GM18520 (cell line): ENCODE measurements at regions not wholly inside any gene's neighbourhood (a gene's known extent, or its start where the extent isn't known, plus 50 kb on each side); places are given as distances from the start of the nearest gene placed in this dataset.
"Not testable (repeated sequence)": the region's sequence is repeated elsewhere in the genome, so short reads cannot be mapped to it uniquely, and the experiment has no call there.

Source experiments
- ATAC-seq: cut with Tn5 transposase; IDR thresholded peaks from one replicate; pipeline ENCODE4 v1.9.1; 2021; ENCODE audit not compliant: unreplicated experiment

DNA sequence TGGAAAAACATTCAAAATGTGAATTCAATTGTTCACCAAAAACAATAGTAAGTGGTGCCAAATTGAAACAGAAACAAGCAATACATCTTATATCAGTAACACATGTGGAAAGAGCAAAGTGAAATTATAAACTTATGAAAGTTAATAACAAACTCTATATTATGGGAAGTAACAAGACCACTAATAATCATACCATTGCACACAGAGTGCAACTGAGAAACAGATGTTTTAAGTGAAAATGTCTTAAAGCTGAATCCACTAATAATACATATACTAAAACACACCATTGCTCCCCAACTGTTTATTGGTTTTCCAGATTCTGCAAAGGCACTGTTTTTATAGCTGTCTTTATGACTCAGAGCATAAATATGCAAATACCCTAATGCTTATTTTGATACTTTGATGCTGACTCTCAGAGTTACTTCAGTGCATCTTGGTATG lies 292.3 kb downstream of the RFPL4B start:
- ATAC-seq = no peak

DNA sequence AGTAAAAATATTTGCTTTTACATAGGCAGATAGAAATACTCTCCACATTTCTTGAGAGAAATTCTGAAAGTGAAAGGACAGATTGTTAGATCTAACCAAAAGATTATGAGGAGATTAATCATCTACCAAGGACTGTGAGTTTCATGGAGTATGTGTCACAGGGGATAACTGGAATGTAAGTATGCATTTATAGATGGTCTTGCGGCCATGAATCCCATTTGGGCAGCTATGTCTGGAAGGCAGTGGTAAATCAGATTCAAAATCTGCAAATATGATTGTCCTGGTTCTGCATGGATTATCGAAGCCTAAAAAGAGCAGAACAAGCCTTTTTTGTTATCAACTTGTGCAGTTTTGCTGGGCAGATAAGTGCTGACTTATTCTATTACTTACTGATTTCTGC lies 293.8 kb downstream of the RFPL4B start:
- no peak for ATAC-seq

DNA sequence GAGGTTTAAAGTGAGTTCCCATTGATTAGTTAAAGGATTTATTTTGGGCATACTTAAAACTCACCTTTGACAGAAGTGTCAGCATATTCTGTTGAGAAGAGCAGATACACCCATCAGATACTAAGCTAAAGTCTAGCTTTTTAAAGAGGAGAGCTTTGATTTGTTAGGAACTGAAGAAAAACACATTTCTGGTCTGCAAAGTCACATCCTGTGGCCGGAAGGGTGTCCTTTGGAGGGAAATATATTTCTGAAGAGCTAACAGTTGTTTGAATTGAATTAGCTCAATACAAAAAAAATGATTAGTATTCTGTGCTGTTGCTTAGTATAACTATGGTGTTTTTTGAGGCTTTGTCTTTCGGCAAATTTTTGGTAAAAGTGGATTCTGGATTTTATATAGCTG lies 302.7 kb downstream of the RFPL4B start:
- no peak for ATAC-seq

DNA sequence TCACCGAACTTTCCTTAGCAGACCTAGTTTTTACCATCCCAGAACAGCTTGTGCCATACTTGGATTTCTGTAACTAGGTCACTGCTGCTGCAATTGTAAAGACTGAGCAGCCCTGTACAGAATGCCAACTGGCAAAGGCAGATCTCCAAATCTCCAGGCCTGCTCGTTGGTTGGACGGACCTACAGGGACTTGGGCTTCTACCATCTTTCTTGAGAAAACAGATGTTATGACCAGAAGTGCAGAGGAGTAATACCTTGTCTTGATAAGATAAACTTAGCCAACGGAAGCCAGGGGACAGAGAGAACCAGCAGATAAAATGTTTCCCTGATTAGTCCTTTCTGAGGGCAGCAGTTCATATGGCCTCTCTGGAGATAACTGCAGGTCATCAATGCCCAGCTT lies 304.1 kb downstream of the RFPL4B start:
- ATAC-seq = no peak

DNA sequence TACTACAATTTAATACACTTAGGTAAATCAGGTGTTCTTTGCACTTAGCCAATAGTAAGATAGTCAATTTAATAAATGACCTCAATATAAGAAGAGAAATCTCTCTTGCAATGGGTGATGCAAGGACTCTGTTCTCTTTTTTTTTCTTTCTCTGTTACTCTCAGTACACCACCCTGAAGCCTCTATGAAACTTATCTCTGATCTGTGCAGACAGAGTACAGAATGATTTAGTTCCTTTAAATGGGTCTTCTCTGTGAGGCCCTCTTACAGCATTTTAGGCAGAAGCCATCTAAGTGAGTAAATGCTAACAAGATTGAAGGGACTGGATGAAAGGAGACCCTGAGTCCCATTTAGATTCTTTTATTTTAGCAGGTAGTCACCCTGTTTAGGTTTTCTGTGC lies 312.8 kb downstream of the RFPL4B start:
- ATAC-seq = no peak

DNA sequence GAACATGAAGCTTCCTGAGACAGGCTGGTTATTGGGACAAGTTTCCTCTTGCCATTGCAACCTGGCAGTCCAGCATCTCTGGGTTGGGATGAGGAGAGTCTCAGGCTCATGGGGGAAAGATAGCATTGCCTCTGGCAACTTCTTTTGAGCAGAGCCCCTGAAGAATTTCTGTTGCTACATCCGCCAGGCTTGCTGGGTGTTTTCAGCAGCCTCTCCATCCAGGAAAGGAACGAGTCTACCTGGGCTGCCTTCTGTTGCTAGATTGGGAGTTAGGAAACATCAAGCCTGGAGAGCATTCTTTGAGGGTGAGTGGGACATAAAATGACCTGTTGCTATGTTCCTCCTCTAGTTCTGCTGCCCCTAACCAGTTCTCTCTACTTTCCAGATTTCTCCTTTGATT lies 313.5 kb downstream of the RFPL4B start:
- ATAC-seq = no peak

DNA sequence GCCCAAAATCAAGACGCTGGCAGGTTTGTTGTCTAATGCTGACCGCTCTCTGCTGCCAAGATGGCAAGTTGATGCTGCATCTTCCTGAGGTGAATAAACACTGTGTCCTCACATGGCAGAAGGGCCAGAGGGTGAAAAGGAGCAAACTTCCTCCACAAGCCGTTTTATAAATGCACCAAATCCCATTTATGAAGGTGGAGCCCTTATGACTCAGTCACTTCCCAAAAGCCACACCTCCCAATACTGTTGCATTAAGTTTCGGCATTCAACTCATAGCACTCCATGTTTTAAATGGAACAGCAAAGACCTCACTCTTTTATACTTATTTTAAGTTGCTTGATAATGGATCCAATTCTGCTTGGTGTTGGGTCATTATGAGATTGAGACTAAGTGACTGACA lies 316.6 kb downstream of the RFPL4B start:
- ATAC-seq = no peak

DNA sequence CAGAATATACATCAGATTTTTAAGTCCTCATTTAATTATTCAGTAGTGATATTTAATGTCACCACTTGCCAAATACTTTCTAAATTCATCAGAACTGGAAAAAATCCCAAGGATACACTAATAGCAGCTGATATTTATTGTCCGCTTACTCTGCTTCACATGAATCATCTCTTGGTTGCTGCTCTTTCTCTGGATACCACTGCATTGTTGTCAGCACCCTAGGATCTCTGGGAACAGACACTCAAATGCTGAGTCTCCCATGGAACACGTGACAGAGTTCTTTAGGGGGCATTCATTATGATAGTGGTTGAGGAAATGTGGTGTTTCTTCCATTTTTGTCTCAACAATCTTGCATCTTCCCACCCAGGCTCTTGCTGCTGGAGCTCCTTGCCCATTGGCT lies 318.0 kb downstream of the RFPL4B start:
- ATAC-seq = no peak

DNA sequence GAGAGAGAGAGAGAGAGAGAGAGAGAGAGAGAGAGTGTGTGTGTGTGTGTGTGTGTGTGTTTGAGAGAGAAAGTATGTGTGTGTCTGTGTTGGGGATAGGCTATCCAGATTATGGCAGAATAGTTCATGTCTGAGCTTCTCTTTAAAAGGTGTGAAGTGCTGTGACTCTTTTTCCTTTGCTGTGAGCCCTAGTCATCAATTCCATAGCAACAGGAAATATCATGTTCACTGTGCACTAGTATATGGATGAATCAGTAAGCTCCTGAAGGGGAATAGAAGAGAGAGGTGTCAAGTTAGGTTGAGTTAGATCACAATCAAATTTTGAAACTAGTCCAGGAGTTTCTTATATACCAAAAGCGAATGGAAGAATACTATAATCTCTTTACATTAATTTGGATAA lies 318.7 kb downstream of the RFPL4B start:
- ATAC-seq = no peak

DNA sequence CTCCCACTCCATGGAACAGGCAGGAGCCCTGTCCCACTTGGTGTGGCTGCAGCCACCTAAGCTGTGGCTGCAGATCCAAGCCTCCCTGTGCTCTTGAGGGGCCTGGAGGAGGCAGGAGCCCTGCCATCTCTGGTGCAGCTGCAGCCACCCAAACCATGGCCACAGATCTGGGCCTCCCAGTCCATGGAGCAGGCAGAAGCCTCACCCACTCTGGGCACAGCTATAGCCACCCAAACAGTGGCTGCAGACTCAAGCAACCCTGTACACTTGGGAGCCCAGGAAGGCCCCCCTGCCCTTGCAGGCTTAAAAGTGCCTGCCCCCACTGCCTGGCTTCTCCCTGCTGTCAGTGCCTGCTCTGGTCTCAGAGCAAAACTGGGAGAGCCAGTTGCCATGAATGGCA lies 320.3 kb downstream of the RFPL4B start:
- no peak for ATAC-seq

DNA sequence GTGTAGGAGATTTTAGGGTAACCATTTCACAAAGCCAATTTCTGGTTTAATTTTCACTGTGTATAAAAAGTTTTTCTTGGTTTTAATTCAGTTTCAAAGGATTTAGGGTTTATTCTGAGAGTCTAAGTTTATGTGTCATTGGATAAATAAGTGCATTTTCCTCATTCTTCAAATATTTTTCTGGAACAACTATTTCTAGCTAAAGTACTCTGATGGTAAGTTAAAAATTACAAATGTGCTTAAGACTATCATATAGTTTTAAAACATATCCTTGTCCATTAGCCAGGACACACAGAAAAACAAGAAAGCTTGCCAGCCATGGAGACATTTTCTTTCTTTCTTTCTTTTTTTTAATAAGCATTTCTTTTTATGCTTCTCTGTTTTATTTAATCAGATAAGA lies 333.0 kb downstream of the RFPL4B start:
- no peak for ATAC-seq

DNA sequence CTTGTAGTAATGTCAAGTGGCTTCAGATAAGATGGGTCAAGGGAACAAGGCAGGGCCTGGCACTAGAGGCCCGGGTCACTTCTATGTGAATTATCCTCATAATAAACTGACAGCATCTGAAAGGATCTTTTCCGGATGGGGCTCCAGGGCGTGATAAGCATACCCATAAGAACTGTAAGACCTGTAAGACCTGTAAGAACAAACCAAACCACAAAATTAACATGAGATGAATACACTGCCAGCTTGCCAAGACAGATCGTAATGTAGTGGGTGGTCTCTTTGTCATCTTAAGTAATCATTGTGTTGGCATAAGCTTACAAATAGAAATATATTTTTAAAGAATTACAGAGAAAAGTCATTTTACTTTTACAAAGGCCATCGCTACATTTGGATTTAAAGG lies 334.9 kb downstream of the RFPL4B start:
- no peak for ATAC-seq

DNA sequence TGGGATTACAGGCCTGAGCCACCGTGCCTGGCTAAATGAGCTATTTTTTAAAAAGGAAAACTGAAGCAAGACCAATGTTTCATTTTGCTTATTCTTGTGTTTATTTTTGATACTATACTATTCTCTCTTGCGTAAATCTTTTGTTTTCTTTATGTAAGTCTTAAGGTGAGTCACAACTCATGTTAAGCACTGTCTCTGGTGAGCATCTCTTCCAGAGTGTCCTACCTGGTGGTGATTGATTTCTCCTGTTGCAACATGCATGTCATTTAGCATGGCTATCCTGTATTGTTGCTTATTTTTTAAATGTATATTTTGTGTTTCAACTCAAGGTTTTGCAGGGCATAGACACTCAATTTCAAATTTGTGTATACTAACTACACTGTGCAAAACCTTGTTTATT lies 336.0 kb downstream of the RFPL4B start:
- no peak for ATAC-seq

DNA sequence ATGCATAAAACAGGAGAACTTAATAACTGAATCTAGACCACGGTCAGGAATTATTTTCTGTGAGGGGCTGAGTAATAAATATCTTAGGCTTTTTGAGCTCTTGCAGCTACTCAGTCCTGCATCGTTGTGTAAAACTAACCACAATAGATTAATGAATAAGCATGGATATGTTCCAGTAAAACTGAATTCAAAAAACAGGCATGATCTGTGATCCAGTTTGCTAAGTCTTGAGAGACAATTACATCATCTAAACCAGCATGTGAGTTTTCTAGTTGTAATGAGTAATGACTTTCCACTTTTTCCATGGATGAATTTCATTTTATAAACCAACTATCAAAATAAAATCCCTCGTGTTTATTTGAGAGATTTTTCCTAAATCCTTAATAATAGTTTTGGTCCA lies 336.8 kb downstream of the RFPL4B start:
- ATAC-seq = no peak

DNA sequence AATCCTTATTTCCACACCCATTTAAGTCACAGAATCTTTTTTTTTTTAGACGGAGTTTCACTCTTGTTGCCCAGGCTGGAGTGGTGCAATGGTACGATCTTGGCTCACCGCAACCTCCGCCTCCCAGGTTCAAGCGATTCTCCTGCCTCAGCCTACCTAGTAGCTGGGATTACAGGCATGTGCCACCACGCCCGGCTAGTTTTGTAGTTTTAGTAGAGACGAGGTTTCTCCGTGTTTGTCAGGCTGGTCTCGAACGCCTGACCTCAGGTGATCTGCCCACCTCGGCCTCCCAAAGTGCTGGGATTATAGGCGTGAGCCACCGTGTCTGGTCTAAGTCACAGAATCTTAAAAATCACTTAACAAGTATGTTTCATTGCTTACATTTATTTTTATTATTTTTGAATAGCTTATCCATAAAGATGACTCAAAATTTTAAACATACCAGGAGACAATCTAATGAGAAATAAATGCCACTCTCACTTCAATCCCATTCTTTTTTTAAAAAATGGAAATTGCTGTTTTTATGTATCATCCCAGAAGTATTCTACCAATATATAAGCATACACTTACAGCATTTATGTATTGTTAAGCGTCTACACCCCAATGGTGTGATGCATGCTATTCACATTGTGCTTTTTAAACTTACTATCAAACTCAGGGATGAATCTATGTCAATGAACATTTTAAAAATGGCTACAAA lies 338.5 kb downstream of the RFPL4B start:
- ATAC-seq = not testable (repeated sequence)

DNA sequence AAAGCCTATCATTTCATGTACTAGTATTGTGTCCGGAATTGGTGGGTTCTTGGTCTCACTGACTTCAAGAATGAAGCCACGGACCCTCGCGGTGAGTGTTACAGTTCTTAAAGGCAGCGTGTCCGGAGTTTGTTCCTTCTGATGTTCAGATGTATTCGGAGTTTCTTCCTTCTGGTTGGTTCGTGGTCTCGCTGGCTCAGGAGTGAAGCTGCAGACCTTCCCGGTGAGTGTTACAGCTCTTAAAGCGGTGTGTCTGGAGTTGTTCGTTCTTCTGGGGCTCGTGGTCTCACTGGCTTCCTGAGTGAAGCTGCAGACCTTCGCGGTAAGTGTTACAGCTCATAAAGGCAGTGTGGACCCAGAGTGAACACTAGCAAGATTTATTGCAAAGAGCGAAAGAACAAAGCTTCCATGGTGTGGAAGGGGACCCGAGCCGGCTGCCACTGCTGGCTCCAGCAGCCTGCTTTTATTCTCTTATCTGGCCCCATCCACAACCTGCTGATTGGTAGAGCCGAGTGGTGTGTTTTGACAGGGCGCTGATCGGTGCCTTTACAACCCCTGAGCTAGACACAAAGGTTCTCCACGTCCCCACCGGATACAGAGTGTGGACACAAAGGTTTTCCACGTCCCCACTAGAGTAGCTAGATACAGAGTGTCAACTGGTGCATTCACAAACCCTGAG lies 341.5 kb downstream of the RFPL4B start:
- not testable (repeated sequence) for ATAC-seq

DNA sequence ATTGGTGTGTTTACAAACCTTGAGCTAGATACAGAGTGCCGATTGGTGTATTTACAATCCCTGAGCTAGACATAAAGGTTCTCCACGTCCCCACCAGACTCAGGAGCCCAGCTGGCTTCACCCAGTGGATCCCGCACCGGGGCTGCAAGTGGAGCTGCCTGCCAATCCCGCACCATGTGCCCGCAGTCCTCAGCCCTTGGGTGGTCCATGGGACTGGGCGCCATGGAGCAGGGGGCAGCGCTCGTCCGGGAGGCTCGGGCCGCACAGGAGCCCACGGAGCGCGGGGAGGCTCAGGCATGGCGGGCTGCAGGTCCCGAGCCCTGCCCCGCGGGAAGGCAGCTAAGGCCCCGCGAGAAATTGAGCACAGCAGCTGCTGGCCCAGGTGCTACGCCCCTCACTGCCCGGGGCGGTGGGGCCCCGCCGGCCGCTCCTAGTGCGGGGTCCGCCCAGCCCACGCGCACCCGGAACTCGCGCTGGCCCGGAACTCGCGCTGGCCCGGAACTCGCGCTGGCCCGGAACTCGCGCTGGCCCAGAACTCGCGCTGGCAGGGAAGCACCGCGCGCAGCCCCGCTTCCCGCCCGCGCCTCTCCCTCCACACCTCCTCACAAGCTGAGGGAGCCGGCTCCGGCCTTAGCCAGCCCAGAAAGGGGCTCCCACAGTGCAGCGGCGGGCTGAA lies 342.2 kb downstream of the RFPL4B start:
- not testable (repeated sequence) for ATAC-seq

DNA sequence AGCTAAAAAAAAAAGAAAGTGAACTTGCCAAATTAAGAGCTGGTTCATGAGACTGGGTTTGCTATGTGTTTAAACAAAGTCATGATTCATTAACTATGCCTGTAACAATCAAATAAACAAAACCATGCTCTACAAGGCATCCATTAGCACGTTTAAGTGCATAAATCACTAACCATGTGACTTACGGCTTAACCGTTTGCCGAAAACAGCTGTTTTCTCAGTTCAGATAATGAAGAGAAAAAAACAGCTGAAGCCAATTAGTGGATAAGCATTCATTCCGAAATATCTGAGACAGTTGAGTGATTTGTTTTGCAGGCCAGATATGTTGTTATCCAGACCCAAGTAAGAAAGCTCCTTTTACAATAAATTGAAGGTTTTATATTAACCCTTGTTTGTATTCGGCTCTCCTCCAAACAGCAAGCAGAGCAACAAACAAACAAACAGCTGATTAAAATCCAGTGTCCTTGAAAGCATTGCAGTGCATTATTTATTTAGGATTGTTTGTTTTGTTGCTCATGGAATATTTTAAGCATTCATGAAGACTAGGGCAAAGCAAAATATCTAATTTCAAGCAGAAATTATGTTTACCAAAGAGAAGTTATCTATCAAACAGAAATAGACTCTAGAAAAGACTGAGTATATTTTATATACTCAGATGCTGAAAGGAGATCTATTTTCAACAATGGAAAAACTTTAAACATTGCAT lies 343.5 kb downstream of the RFPL4B start:
- no peak for ATAC-seq

DNA sequence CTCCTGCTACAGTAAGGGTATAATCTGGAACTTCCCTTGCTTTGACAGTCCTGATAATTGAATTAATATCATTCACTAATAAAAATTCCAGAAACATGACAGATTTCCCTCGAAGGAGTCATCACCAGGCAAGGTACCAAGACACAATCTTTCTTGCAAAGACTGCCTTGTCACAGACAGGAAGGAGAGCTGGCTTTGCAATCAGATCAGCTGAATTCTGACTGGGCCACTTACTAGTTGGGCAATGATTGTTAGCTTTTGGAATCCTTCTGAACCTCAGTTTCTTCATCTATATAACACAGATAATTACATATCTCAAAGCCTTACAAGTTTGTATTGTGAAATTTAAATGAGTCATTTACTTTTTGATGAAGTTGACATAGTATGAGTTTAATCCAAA lies 344.2 kb downstream of the RFPL4B start:
- ATAC-seq = no peak

DNA sequence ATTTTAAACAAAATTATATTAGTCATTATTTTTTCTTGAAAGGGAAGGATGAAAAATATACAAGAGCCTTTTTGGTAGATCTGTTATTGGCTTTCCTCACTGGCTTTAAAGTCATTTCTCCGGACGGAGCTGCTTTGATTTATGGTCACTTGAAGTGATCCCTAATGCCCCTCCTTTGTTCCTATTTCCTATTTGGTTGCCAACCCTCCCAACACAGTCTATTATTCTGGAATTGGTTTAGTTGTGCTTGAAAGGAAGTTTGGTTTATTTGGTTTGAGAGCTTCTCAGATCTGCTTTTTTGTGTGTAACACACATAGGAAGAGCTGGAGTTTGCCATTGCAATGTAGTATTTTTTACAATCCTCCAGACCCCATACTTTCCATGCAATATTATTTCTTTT lies 347.9 kb downstream of the RFPL4B start:
- no peak for ATAC-seq

DNA sequence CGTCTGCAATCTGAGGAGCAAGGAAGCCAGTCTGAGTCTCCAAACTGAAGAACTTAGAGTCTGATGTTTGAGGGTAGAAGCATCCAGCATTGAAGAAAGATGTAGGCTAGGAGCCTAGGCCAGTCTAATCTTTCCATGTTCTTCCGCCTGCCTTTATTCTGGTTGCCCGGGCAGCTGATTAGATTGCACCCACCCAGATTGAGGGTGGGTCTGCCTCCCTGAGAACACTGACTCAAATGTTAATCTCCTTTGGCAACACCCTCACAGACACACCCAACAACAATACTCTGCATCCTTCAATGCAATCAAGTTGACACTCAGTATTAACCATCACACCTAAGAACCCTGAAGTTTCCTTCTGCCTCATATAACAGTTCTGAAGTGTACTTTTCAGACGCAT lies 350.1 kb downstream of the RFPL4B start:
- ATAC-seq = no peak

DNA sequence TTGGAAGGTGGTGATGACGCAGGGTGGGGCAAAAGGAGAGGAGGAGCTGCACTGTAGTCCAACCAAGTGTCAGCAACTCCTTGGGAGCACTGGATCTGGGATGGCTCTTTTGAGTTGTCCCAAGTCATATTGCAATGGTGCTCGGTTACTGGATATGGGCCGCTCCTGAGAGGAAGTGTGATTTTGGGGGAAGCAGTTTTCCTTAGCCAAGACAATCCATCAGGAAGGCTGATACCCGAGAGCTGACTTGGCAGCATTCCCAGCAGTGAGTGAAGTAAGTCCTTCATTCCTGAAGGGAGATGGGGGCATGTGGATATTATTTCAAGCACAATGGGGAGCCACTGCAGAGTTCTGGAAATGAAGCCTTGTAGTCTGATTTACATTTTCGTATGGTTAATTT lies 354.1 kb downstream of the RFPL4B start:
- ATAC-seq = no peak
